ENCODE measurements at regions not wholly inside any gene's neighbourhood (a gene's known extent, or its start where the extent isn't known, plus 50 kb on each side); places are given as distances from the start of the nearest gene placed in this dataset.

DNA sequence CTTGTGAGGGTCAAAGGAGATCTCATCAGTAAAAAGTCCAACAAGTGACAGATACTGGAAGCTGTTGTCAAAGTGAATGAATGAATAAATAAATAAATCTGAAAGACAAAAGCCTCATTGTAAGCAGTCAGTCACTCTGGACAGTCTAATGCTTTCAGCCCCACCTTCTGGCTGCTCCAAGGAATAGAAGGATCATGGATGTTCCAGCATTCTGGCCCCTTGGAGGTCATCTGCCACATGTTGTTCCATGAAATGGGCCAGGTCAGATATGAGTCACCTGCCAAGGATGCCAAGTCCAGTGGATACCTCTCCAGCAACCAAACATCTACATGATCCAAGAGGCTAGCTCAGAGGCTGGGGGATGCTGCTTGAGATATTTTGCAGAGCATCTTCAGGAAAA lies 185.6 kb downstream of the BMP7 start:
- no peak for DNase-seq (ENCODE audit: low read depth)

DNA sequence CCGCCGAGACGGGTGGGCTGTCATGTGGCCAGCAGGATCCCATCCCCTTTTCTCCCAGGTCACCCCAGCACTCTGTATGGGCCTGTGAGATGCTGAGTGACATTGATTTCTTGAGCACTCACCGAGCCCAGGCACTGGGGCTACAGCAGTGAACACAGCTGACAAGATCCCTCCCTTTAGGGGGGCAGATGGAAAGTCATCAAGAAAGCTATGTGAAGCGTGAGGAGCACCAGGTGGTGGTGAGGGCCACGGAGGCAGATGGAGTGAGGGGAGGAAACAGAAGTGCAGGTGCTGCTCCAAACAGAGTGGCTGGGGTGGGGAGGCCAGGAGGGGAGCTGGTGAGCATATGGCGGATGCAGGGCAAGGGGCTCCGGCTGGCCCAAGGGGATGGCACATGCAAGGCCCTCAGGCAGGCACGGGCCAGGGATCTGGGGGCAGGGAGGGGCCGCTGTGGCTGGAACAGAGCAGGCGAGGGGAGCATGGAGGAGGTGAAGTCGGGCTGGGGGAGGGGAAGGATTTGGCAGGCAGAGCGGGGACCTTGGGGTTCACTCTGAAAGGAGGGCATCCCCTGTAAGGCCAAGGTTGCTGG lies 184.0 kb downstream of the BMP7 start:
- no peak for DNase-seq (ENCODE audit: low read depth)

DNA sequence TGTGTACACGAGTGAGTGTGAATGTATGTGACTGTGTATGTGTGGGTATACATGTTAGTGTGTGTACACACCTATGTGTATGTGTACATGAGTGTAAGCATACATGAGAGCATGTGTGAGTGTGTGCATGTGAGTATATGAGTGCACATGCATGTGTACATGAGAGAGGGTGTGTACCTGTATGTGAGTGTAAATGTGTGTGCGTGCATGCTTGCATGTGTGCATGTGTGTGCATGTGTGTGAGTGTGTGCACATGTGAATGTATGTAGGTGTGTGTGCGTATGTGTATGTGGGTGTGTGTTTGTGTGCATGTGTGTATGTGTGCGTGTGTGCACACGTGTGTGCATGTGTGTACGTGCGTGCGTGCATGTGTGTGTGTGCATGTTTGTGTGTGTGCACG lies 183.4 kb downstream of the BMP7 start:
- DNase-seq (ENCODE audit: low read depth), result no peak

DNA sequence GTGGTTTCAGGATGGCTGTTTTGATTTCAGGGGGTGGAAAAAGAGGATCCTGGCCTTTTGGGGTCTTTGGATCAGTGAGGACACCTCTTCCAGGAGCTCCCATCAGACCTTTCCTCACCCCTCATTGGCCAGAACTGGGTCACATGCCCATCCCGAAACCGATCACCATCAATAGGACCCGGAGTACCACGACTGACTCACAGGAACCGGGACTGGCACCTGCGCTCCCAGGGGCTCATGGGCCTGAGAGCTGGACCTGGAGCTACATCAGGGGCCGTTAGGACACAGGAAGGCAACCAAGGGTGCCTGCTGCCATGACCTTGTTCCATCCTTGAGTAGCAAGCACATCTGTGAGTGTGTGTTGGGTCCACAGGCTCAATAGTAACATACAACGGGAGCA lies 180.4 kb downstream of the BMP7 start:
- no peak for DNase-seq (ENCODE audit: low read depth)

DNA sequence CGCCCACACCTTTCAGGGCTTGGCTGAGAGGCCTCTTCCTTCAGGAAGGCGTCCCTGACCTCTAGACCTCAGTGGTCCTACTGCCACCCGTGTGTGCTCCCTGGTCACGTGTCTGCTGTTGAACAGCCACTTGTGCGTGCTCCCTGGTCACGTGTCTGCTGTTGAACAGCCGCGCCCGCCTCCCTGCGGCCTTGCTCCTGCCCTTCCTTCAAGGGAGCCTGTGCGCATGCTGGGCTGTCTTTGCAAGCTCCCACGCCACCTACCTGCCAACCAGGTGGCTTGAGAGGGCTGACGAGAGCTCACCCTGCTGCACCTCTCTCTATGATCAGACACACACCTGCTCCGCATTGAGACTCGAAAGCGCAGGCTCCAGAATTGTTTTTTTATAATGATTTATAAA lies 179.3 kb downstream of the BMP7 start:
- no peak for DNase-seq (ENCODE audit: low read depth)

DNA sequence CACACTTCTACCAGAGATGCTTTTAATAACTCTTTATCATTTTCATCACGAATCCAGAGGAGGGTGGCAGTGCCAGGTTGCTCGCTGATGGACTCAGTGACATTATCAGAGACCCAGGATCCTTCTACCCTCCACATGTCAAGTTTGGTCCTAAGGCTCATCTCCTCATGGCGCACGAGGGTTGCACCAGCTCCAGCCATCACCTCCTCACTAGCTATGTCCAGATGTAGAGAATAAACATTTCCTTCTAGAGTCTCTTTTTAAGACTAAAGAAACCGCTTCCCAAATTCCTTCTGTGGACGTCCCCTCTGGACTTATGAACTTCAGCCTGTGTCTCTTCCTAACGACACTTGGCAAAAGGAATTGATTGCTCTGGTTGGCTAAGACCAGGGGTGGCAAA lies 178.7 kb downstream of the BMP7 start:
- no peak for DNase-seq (ENCODE audit: low read depth)

DNA sequence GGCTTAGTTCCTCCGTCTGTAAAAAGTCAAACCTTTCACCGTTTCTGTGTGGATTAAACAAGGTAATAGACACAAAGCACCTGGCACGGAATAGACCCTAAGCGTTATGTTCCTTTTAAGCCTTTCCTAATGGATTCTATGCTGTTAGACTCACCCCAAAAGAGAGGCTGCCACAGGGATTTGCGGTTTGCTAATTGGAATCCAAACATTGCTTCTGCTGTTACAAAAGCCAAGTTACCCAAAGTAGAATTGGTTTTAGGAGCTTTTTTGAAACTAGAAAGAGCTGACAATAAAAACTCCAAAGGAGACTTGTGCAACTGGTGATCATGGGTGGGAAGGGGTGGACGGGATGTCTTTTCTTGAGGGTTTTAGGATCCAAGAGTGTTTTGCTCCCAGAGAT lies 178.0 kb downstream of the BMP7 start:
- DNase-seq (ENCODE audit: low read depth), result no peak

DNA sequence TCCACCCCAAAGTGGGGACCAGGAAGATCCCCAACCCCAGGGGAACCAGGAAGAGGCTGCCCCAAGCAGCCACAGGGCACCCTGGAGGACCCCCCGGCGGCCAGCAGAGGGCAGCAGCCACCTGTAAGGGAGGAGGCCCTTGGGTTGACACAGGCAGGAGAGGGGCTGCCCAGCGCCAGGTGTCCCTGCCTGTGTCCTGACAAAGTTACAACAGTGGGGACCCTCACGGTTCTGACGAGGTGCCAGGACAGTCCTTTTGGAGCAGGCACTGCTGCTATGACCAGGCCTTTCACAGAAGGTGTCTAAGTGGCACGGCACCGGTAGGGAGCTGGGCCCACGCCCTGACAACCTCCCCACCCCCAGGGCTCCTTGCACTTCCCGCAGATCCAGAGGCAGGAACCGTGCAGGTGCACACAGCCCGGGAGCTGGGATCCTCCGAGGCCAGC lies 176.7 kb downstream of the BMP7 start:
- DNase-seq (ENCODE audit: low read depth), result peak; percentile 61

DNA sequence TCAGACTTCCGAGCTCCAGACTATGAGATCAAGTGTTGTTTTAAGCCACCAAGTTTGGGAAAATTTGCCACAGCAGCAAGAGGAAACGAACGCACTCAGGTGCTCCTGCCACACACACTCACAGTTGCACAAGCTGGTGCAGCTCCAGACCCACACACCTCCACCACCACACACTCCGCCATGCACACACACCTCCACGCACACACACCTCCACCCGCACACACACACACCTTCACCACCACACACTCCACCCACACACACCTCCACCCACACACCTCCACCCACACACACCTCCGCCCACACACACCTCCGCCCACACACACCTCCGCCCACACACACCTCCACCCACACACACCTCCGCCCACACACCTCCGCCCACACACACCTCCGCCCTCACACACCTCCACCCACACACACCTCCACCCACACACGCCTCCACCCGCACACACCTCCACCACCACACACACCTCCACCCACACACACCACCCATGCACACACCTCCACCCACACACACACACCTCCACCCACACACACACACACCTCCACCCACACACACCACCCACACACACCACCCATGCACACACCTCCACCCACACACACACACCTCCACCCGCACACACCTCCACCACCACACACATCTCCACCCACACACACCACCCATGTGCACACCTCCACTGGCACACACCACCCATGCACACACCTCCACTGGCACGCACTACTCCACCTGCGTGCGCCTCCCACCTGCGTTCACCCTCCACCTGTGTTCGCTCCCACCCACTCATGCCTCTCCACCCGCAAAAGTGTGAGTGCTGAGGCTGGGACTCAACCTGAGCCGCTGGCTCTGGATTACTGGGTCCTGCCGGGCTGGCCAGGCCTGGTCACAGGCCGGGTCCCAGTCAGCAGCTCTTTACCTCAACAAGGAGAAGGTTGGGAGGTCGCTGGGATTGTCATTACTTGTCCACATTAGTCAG lies 175.6 kb downstream of the BMP7 start:
- no peak for DNase-seq (ENCODE audit: low read depth)

DNA sequence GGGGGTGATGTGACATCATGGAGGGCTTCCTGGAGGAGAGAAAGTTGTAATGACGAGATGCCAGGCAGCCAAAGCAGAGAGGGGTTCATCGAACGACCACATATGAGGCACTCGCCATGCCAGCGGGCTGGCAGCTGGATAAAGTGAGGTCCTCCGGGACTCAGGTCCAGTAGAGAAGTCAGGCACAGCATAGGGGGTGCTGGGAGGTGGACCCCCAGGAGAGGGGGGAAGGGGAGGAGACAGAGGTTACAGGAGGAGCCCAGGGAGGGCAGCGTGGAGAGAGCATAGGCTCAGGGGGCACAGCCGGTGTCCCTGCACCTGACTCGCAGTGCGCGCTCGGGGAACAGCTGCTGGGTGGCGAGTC lies 174.7 kb downstream of the BMP7 start:
- DNase-seq (ENCODE audit: low read depth), result no peak

DNA sequence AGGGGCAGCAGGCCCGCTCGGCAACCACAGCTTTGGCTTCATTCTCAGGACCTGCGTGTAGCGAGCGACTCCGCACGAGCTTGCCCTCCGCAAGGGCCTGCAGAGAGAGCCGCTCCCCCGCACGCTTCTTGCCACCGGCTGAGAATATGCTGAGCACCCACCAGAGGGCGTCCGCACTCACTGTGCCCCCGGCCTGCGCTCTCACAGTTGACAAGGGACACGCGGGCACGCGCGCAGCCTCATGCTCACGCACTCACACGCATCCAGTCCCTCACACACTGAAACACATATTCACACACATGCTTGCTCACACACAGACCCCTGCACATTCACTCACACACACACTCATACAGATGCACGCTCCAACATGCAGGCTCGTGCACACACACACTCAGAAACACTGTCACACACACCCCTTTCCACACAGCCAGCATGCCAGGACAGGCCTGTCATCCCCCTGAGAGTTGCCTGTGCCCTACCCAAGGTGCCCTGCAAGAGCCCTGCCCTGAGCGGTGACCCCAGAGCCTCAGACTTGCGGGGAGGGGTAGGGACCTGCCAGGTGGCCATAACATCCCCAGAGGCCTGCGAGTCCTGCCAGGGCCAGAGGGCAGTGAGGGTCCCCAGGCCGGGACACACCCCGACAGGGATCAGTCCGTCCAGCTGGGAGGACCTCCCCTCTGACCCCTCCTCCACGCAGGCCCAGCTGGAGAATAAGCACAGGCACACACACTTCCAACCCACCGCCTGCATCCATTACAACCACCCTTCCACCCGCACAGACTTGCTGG lies 174.1 kb downstream of the BMP7 start:
- DNase-seq (ENCODE audit: low read depth), result peak; percentile 64

DNA sequence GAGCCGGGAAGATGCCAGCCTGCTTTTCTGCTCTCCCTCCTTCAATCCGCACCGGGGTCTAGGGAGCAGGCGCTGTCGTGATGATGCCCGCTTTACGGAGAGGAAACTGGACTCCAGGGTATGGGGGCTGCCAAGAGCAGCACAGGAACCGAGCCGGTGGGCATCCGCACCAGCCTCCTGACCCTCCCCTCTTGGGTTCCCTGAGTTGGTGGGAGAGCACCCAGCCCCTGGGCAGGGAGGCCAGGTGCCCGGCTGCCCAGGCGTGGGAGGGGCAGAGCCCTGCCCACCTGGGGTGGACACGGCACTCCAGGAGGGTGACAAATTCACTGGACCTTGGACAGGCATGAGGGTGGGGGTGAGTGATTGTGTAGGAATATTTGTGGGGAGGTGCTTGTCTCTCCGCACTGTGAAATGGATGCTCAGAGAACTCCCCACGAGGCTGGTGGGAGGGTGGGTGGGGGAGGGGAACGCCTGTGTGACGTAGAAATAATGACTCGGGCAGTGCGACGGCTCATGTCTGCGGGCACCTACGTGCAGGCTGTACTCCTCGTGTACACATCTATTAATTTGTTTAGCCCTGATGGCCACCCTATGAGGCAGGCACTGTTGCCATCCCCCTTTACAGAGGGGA lies 173.4 kb downstream of the BMP7 start:
- no peak for DNase-seq (ENCODE audit: low read depth)

DNA sequence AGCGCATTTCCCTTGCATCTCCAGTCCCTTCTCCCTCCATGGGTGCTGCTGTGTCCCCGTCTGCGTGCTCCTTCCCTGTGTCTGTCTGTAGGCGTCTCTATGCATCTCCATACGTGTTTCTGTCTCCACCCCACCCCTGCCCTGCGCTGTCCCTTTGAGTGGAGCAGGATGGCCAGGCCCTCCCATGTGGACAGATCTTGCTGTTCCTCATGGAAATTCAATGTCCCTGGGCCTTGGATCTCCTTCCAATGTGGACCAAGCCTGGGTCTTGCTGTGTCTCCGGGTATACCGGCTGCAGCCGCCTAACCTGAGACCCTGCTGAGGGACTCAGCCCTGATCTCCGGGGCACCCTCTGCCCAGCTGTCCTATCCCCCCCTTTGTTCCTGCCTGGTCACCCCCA lies 172.7 kb downstream of the BMP7 start:
- no peak for DNase-seq (ENCODE audit: low read depth)

DNA sequence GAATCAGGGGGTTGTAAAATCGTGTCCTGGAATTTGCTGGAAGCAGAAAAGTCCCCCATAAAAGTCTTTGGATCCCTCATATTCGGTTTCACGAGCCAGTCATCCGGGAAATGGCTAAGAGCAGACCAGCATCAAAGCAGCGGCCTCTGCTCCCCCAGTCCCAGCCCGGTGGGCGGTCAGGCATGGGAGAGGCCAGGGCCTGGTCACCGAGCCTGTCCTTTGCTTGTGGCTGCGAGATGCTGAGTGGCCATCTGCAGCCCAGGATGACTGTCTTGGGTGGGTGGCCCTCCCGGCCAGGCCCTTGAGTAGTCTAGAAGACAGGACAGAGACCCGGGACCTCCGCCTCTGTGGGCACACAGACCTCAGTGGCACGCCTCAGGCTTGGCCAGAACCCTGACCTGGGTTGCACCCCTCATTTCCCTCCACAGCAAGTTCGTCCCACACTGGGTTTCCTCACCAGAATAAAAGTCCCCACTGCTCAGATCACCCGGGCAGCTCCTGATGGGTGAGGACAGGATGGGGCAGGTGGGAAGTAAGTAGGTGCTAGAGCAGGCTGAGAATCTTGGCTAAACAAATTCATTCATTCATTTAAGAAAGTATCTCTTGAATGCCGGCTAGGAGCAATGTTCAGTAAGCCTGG lies 172.1 kb downstream of the BMP7 start:
- no peak for DNase-seq (ENCODE audit: low read depth)

DNA sequence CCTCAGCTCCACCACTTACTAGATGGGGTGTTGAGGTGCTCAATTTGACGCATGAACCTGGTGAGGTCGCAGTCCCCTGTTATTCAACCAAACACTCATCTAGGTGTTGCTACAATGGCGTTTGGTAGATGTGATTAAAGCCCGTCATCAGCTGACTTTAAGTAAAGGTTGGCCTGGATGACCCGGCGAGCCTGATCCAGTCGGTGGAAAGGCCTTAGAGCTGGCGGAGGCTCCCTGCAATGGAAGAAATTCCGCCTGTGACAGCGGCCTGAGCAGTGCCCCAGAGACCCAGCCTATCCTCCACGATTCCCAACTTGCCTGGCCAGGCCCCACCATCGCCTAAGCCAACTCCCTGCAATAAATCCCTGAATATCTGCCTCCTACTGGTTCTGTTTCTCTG lies 171.4 kb downstream of the BMP7 start:
- DNase-seq (ENCODE audit: low read depth), result no peak

DNA sequence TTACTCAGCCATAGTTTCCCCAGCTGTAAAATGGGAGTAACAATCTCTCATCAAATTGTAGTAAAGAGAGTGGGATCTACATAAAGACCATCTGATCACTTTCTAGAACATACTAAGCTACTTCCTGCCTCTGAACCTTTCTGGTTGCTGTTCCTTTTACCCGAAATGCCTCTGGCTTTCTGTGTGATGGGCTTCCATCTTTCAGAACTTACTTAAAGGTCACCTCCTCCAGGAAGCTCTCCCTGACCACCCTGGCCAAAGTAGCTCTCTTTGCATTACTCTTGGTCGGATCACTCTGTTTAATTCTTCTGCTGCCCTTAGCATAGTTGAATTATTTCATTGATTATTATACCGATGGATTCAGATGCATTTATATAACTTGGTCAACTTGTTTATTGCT lies 171.0 kb downstream of the BMP7 start:
- DNase-seq (ENCODE audit: low read depth), result no peak

DNA sequence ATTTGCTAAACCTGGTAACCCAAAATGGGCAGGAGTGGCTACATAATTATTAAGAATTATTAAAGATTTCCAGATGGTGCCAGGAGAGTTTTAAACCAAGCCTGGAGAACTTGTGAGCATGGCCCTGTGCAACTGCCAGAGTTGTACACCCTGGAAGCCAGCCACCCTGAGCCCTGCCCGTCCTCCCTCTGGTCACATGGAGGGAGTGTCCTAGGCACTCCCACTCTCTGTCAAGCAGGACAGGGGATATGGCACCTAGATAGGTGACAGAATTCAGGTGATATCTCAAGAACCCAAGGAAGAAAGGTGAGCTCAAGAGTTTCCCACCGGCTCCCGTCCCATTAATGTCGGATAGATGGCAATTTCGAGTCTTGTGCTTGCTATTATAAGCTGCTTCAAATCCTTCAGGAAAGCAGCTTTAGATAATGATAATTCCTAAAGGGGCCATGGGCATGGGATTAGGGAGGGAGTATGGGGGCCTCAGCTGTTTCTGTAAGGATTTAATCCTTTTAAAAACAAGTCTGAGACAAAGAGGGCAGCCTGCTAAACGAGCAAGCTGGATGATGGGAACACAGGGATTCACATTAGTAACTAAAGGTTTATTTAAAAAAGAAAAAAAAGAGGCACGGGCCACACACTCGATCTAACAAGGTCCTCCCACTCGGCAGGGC lies 169.1 kb downstream of the BMP7 start:
- DNase-seq (ENCODE audit: low read depth), result no peak

DNA sequence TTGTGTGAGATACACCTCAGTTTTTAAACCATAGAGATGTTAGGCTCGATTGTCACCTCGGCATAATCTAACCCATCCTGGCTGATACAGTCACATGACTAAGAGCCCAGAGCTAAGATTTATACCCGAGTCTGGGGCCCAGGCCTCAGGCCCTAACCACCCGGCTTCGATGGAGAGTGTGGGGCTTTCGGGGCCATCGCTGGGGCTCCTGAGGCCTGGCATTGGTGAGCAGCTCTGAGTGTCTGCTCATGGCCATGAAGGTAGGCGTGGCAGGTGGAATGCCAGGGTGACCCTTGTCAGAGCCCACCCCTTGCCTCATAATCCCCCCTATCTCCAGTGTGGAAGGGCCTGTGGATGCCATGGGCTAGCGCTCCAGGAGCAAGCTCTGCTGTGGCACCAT lies 164.3 kb downstream of the BMP7 start:
- no peak for DNase-seq (ENCODE audit: low read depth)

DNA sequence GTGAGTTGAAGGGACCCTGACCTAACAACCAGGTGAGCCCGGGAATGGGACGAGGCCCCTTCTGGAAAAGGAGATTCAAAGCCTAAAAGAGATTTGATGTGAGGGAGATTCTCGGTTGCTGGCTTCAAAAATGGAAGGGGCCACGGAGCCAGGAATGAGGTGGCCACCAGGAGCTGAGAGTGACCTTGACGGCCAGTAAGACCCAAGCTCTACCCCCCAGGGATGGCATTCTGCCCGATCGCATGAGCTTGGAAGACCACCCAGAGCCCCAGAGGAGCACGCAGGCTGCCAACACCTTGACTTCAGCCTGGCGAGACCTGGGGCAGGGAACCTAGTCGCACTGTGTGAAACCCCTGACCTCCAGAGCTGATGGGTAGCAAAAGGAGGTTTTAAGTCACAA lies 163.9 kb downstream of the BMP7 start:
- no peak for DNase-seq (ENCODE audit: low read depth)

DNA sequence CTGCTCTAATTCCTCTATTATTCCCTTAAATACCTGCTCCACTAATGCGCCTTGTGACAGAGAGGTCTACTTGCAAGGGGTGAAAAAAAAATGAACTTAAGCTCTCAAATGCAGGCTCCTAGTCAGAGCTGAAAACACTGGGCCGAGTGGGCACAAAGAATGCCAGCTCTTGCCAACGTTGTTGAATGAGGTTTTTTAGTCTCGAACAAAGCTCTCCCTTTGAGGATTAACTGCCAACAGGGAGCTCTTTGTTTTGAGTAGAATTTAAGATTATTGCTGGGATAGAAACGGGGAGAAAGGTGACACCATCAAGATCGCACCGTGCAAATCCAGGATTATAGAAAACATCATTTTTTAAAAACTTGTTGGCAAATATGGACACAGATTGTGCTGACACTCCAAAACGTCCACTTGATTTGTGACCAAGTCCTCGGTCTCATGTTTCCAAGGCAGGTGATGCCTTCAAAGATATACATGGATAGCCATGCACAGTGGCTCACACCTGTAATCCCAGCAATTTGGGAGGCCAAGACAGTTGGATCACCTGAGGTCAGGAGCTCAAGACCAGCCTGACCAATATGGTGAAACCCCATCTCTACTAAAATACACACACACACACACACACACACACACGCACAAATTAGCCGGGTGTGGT lies 163.2 kb downstream of the BMP7 start:
- no peak for DNase-seq (ENCODE audit: low read depth)

DNA sequence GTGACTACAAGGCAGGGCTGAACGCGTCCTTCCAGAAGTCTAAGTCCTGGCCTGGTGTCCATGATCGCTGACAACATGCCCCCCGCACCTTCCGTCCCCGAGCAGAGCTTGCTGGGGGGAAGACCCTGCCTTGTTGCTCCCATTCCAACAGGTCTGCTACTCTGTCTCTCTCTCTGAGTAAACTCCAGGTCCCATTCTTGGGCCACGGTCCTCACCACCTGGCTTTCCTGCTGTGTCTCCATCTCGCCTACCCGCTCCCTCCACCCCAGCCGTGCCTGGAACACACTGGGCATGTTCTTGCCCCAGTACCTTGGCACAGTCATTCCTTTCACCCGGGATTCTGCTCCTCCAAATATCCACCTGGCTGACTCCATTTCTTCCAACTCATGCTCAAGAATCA lies 162.3 kb downstream of the BMP7 start:
- no peak for DNase-seq (ENCODE audit: low read depth)
